GM19452 (cell line): ENCODE measurements at regions not wholly inside any gene's neighbourhood (a gene's known extent, or its start where the extent isn't known, plus 50 kb on each side); places are given as distances from the start of the nearest gene placed in this dataset.
A peak's percentile ranks its signal among the peaks of the same experiment; 100 is the strongest.
"Not testable (repeated sequence)": the region's sequence is repeated elsewhere in the genome, so short reads cannot be mapped to it uniquely, and the experiment has no call there.

ENCODE experiments used
- ATAC-seq: cut with Tn5 transposase; IDR thresholded peaks from one replicate; pipeline ENCODE4 v1.9.1; 2021; ENCODE audit not compliant: unreplicated experiment

DNA sequence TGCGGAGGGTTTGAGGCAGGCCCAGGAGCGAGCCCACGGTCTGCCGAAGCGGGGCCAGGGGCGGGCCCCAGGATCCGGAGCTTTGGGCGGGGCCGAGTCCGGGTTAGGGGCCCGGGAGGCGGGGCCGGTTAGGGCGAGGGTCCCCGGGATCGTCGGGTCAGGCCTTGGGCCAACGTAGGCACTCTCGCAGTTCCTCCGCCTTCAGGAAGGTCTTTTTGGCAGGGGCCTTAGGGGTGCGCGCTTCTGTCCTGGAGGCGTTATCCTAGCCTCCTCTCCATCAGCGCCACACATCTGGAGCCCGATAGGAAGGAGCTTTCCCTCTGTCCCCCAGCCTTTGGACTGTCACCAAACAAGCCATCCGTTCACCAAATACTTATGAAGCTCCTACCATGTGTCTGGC lies 131.8 kb upstream of the ALDH3B2 start:
- ATAC-seq: not testable (repeated sequence)

DNA sequence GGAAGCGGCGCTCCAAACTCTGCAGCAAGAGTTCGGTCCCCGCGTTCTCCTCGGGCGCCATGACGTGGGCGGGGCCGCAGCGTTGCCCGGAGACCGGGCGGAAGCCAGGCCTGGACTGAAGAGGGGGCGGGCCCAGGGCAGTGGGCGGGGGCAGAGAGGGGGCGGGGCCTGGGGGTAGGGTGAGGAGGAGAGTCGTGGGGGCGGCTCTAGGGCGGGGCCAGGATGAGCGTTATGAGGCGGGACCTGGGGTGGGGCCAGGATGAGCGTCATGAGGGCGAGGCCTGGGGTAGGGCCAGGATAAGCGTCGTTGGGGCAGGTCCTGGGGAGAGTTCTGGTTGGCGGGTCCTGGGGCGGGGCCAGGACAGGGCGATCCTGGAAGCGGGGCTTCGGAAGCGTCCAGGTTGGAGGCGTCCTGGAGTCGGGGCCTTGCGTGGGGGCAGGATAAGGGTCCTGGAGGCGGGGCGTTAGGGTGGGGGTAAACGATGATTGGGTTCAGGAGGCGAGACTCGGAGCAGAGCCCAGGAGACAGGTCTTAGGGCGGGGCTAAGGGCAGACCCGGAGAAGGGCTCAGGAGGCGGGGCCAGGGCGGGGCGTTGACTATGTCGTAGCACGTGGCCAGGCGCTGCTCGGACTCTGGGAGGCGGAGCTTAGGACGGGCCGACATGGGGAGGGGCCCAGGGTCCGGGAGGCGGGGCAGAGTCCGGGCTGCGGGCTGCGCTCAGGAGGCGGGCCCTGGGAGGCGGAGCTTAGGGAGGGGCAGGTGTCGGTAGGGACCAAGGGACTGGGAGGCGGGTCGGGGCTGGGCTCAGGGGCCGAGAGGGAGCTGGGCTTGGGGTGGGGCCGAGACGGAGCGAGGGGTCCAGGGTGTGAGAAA lies 131.1 kb upstream of the ALDH3B2 start:
- ATAC-seq: peak; percentile 76

DNA sequence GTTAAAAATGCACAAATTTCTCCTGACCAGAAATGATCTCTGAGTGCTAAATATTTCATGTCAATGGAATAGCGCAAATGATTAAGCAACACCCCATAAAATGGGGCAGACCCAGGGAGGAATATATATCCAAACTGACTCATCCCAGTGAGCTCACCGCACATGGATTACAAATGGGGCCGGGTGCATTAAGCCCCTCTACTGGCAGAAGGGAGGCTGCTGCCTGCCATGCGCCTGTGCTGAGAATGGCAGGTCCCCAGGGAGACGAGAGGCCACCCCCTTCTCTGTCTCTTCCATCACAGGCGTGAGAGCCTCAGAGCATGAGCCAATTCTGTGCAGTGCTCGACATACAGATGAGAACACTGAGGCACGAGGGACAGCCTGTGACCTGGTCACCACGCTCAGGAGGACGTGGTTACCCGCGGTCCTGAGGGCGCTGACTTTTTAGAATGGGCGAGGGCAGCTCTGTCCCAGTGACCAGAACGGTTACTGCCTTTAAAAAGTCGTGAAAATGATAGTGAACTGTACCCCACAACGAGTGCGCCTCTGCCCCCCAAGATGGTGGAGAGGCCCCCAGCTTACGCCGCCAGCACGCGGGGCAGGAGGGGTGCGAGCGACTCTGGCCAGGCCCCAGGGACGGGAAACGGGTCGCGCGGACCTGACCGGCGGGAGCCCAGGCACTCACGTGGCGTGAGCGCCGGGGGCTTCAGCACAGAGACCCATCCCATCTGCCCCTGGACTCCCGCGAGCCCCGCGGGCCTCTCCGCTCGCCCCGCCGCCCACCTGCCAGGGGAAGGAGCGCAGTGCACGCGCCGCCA lies 130.2 kb upstream of the ALDH3B2 start:
- ATAC-seq: not testable (repeated sequence)

DNA sequence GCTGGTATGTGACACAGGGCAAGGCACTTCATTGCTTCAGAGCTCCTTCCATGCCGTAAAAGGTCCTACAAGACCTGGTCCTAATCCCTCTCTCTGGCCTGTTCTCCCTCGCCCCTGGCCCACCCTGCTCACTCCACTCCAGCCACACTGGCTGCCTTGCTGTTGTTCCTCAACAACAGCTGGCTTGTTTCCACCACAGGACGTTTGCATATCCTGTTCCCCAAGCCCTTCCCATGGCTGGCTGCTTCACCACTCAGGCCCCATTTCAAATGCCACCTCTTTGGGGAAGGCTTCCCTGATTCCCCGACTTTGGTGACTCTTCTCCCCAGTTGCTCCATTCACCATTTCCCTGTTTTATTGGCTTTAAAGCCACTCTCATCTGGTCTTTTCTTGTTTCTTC lies 129.1 kb upstream of the ALDH3B2 start:
- not testable (repeated sequence) for ATAC-seq

DNA sequence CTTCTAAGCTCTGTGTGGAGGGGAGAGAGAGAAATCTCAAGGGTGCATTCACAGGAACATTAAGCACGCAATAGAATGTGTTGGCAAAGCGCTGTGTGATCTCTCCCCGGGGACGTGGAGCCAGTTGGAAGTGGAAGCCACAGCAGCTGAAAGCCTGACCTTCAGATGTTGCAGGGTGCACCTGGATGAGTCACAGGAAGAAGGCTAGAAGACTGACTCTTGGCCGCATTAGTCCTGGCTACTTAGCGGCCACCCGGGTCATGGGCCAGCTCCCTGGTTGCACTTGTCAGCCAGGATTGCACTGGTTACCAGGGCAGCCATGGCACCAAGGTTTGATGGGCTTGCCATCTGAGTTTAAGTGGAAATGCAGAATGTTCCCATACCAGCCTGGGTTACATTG lies 128.6 kb upstream of the ALDH3B2 start:
- ATAC-seq: not testable (repeated sequence)

DNA sequence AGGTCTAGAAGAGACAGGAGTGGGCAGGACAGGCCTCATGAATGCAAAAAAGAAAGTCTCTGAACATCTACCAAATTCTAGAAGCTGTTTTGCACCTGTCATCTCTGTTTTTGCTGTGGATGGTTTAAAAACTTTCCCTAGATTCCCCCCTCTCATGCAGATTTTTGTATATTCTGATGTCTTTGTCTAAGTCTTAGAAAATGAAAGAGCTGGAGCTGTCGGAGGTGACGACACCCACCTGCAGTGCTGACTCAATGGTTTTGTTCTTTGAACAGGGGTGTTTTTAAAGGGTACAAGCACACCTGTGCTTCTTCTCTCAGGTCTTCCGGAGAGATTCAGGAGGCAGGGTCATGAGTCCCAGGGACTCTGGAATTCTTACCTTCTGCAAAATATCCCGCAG lies 128.2 kb upstream of the ALDH3B2 start:
- ATAC-seq: not testable (repeated sequence)

DNA sequence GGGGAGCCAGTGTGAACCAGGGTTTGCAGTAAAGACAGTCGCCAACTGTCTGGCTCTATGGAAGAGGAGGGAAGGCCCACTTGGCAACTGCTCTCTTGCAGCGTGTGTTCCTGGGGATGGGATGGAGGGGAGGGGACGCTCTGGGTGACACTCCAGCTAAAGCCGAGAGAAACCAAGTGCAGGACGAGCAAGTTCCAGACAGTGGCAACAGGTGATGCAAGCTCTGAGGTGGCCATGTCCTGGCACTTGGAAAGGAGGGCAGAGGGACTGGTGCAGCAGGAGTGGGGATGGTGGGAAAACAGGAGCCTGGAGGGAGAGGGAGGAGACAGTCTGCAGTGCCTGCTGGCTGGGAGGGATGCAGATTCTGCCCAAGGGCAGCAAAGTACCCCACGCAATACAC lies 127.0 kb upstream of the ALDH3B2 start:
- not testable (repeated sequence) for ATAC-seq

DNA sequence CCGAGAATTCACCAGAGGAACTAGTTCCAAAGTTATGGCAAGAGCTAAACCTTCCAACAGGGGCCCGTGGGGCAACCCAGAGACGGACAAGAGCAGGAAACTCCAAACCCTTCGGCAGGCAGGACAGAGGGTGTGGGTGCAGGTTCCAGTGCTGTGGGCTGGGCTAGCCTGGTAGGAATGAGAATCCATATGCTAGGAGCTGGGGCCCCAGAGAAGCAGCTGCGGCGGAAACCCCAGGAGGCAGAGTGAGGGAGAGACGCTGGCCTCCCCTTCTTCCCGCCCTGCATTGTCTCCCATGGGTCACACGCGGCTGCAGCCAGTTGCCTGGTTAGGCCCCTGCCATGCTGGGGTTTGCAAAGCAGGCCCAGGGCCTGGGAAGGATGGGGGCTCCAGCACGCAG lies 126.2 kb upstream of the ALDH3B2 start:
- not testable (repeated sequence) for ATAC-seq

DNA sequence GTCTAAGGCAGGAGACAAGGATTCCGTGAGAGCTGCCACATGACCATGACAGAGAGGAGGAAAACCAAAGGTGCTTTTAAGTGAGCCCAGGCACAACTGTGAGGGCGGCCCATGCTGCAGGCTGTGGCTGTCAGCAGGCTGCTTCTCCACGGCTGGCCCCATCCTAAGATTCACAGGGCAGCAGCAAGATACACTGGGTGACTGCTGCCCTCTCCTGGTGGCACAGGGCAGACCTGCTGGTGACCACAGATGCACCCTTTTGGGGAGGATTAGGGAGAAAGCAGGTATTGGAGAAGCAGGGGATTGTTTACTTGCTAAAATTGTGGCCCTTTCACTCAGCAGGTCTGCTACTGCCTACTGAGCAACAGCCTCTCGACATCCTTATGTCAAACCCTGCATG lies 125.4 kb upstream of the ALDH3B2 start:
- ATAC-seq: not testable (repeated sequence)

DNA sequence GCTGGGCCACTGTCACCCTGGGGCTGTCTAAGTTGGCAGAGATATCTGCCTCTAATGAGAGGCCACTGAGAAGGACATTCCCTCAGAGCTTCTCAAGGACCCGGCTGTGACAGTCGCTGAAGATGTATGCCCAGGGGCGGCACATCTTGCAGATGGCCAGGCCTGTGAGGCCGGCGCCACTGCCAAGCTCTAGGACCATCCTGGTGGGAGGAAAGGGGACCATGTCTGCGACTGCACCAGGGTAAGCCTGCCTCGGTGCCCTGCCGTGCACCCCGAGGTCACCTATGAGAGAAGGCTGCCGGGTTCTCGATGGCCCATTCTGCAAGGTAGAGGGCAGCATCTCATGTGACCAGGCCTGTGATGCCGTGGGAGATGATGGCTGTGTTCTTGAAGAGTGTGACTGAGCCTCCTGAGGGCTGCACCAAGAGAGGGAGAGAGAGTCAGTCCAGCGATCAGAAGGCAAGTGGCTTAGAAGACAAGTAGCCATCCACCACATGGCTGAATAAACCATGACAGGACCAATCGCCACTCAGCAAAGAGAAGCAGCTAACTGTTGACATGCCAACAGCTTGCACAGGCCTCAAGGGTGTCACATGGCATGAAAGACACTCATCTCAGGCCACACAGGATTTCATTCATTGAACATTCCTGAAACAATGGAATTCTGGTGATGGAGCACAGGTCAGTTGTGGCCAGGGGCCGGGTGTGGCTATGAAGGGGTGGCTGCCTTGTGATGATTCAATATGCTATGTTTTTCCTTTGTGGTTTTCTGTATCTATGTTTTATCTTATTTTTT lies 123.5 kb upstream of the ALDH3B2 start:
- ATAC-seq: not testable (repeated sequence)

DNA sequence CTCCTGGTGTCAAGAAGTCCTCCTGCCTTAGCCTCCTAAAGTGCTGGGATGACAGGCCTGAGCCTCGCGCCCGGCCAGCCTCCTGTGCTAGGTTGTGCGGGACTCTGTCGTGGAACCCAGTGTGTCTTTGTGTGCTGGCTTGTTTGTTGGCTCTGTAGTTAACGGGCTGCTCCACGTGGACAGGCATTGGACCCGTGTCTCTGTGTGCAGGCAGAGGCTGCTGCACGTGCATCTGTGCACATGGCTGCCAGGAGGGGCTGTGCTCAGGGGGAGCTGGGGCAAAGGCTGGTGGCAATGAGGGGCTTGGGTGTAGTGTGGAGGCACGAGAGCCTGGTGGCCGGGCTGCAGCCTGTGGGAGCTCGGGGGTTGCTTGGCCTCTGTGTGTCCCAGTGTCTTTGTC lies 121.3 kb upstream of the ALDH3B2 start:
- ATAC-seq: no peak

DNA sequence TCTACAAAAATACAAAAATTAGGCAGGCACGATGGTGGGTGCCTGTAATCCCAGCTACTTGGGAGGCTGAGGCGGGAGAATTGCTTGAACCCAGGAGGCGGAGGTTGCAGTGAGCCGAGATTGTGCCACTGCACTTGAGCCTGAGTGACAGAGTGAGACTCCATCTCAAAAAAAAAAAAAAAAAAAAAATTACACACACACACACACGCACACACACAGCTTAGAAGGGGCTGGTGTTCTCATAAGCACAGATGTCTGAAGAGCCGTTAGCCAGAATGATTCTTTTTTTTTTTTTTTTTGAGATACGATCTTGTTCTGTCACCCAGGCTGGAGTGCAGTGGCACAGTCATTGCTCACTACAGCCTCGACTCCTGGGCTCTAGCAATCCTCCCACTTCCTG lies 119.3 kb upstream of the ALDH3B2 start:
- not testable (repeated sequence) for ATAC-seq

DNA sequence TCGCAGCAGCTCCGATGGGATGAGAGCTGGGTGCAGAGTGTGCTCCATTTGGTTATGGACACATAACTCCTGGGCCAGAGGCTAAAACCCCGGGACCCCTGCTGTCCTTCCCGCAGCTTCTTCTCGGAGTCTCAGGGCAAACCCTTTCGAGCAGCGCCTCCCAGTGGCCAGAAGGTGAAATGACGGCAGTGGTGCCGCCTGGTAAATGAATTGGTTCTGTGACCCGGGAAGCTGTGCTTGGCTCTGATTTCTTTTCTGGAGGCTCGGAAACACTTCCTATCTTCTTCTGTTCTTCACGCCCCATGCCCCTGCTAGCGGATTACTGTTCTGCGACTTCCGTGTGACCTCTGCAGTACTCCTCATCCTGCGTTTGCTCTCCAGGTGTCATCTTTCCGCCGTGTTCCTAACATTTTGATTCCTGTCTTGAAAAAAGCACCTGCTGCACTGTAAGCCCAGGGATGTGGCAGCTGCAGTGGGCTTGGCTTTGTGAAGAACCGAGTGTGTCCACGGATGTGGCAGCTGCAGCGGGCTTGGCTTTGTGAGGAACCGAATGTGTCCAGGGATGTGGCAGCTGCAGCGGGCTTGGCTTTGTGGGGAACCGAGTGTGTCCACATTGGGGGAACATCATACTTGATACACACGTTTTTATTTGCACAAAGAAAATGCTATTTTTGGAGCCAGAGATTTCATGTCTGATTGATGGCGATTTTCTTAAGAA lies 118.0 kb upstream of the ALDH3B2 start:
- not testable (repeated sequence) for ATAC-seq

DNA sequence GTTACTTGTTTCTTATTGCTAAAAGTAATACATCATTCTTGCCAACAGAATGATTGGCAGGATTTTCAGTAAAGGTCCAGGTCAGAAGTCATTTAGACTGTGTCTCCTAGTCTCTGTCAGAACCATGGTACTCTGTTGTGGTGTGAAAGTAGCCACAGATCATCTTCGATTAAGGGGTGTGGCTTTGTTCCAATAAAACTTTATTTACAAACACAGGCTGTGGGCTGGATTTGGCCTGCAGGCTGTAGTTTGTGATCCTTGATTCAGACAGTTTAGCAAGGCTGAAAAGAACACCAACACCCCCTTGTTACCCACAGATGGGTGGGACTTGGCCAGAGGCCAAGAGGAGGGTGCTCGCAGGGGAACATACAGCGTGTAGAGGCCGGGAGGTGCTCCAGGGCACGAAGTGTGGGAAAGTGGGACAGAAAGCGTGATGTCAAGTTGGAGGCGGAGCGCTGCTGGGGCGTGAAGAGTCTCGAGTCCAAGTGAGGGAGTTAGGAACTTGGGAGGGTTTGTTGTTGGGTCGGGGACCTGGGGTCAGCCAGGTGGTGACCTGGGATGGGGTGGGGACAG lies 117.3 kb upstream of the ALDH3B2 start:
- ATAC-seq: not testable (repeated sequence)

DNA sequence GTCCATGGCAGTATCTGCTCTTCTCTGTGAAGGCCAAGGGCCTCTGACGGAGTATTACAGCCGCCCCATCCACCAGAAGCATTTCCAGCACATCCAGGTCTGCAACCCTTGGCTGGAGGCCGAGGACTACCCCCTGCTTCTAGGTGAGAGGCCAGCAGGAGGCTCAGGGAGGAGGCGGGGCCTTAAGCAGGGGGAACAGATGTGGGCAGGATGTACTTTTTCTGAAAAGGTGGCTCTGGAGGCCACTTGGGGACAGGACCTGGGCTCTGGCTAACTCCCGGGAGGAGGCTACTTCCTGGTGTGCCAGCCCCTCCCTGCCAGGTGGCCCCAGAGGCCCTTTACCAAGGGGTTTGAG lies 113.9 kb upstream of the ALDH3B2 start:
- ATAC-seq: not testable (repeated sequence)

DNA sequence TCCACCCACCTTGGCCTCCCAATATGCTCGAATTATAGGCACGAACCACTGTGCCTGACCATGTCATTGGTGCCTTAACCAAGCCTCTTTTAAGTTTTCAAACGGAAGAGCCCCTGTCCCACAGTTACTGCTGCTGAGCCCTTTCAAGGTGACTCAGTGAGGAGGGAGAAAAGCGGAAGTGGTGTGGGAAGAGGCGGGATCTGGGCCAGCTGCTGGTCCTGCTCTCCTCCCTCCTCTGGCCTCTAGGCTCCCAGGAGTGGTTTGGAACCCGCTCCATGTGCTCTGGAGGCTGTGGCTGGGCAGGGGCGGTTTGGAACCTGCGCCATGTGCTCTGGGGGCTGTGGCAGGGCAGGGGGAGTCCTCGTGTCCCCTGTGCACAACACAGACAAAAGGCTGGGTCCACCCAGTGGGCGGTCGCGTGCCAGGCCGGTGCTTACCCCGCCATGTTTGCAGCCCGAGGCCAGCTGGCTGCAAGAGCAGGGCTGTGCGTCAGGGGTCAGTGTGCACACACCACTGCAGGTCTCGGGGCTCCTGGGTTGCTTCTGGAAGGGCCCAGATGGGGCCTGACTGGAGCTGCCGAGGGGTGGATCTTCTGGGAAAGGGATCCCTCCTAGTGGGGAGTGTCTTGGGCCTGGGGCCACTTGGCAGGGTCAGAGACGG lies 113.4 kb upstream of the ALDH3B2 start:
- ATAC-seq: not testable (repeated sequence)

DNA sequence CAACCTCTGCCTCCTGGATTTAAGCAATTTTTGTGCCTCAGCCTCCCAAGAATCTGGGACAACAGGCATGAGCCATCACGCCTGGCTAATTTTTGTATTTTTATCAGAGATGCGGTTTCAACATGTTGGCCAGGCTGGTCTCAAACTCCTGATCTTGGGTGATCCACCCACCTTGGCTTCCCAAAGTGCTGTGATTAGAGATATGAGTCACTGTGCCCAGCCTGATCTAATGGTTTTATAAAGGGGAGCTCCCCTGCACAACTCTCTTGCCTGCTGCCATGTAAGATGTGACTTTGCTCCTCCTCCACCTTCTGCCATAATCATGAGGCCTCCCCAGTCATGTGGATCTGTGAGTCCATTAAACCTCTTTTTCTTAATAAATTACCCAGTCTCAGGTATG lies 107.5 kb upstream of the ALDH3B2 start:
- ATAC-seq: not testable (repeated sequence)

DNA sequence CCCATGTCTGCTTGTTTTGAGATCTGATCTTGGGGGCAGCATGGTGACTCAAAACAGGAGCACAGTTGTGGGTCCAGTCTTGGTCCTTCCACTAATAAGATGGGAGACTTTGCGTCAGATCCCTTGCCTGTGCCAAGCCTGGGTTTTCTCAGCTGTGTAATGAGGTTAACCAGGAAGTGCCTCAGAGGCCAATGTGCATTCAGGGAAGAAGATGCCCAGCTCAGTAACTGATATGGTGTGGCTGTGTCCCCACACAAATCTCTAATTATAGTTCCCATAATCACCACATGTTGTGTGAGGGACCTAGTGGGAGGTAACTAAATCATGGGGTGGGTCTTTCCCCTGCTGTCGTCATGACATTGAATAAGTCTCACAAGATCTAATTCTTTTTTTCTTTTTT lies 107.1 kb upstream of the ALDH3B2 start:
- not testable (repeated sequence) for ATAC-seq

DNA sequence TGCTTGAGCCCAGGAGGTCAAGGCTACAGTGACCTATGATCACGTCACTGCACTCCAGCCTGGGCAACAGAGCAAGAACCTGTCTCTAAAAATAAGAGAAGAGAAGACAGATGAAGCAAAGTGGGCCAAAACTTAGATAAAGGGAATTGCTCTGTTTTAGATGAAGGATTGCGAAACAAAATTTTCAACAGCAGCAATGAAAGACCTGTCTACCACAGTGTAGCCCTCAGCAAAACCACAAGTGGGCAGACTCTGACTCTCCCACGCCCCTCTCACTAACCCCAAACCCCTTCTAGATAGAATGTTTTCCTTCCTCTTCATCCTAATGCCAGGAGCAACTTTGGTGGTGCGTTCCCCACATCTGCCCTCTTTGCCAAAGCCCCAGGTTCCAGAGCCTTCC lies 105.6 kb upstream of the ALDH3B2 start:
- no peak for ATAC-seq
